ENCODE measurements at regions not wholly inside any gene's neighbourhood (a gene's known extent, or its start where the extent isn't known, plus 50 kb on each side); places are given as distances from the start of the nearest gene placed in this dataset.

DNA sequence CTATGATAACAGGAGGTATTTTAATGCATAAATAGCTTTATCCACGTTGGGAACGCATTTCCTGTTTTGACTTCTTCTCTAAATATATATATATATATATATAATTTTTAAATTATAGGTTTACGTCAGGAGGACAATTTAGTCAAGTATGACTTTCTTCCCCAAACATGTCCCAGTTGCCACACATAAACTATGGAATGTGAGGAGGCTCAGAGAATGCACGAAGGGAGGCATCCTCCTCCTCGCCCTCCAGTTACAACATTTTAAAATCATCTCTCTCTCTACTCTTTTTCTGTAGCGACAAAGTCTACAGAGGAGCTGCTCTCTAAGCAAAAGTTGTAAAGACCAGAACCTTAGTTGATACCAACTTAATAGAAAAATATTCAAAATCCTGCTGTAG lies 106.9 kb upstream of the LYZL1 start:
- DNase-seq = no peak

DNA sequence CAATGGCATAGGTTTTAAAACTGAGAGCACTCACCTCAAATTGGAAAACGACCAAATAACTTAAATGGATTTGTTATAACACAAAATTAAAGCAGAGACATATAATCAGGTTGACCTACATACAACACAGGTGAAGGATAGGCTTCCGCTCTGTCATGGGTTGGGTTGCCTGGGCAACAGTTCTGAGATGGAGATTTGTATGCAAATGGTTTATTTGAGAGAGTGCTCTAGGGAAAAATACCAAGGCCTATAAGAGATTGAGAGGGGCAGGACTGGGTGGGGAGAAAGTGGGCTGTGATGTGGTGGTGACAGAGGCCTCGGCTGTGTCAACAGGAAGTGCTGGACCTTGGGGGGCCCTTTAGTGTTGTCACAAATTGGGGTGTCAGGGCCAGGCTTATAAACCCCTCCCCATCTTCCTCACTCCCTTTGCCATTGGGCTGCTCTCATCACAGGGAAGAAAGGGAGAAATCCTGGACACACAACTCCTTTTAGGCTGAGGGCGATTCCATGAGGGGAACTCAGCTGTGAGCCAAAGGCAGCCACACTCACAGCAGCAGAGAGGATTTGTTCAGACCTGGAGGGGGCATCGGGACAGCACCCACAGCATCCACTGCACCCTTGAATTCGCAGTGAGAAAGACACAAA lies 105.4 kb upstream of the LYZL1 start:
- no peak for DNase-seq

DNA sequence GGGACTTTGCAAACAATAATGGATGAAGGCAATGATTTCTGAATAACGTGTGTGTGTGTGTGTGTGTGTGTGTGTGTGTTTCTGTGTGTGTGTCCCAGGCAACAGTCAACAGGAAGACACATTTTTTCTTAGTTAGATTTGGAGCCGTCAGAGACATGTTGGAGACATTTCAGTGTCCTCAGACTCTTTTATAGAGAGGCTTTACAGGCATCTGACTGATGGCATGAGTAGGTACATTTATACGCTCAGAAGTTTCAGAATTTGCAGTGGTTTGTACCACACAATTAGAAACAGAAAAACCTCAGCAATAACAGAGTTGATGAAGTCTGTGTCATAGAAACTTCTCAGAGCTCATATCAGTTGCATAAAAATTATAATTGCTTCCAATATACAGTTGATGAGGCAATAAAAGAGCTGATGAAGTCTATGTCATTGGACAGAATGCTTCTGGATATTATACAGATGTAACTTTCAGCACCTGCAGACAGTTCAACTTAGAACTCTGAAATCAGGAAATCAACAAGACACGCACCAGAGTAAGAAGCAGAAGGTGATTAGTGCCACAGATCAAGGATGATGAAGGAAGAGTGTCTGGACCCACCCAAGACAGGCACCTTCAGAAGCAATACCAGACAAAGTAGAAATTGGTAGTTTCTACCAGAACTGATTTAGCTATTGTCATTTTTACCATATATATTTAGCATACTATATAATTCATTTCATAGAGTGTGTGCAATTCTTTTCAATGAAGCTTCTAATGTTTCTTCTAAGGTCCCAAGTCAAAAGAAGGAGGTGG lies 104.5 kb upstream of the LYZL1 start:
- DNase-seq = no peak

DNA sequence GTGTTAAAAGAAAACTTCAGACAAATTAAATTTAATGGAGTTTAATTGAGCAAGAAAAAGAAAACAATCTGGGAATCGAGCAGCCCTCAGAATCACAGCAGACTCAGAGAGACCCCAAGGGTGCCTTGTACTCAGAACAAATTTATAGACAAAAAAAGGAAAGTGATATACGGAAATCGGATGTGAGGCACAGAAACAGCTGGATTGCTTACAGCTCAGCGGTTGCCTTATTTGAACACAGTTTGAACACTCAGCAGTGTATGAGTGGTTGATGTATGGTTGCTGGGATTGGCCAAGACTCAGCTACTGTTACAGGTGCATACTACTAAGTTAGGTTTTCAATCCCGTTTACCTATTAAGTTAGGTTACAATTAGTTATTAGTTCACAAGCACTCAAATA lies 103.8 kb upstream of the LYZL1 start:
- no peak for DNase-seq

DNA sequence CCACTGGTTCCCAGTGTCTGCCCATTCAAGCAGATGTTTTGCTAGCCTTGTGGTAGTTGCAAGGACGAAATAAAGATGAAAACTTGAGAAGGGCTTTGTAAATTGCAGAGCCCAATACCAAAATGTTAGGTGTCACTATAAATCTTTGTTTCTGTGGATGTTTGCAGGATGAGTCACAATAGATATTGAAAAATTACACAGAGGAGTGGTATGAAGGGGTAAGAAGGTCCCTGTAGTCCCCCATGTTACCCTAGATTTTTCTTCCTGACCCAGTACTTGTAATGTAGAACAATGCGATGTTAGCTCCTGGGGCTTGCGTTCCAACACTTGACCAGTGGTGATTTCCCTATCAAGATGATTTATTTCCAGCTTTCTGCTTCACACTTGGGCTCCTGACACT lies 102.6 kb upstream of the LYZL1 start:
- DNase-seq = no peak

DNA sequence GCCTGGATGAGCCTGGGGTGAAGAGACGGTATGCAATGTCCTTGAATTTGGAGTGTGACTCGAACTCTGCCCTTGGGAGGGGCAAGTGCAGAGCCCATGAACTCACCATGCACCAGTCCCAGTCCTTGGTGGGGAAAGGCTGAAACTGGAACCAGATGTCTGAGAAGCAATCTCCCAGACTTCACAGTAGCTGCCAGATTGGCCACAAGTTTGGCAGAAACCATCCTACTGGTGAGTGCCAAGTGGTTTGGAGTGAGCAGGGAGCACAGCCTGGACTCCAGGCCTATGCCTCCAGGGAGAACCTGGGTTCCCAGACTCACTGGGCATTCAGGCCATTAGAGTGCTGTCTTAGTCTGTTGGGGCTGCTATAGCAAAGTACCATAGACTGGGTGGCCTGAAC lies 99.6 kb upstream of the LYZL1 start:
- no peak for DNase-seq

DNA sequence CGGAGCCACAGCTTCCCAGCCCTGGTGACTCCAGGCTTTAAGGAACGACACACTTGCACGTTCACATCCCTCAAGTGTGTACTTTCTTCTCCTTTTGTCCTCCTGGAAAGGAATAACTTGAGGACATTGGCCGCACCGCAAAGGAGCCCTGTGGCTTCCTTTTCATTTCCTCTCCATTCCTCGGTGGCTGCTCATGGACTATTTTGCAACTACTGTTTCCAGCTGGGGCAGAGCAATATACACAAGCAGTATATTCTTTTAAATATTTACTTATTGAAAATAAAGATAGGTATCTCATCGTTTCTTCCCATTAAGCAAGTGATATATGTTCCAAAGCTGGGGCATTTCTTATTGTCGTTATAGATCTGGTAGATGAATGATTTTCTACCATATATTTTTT lies 97.2 kb upstream of the LYZL1 start:
- DNase-seq = no peak

DNA sequence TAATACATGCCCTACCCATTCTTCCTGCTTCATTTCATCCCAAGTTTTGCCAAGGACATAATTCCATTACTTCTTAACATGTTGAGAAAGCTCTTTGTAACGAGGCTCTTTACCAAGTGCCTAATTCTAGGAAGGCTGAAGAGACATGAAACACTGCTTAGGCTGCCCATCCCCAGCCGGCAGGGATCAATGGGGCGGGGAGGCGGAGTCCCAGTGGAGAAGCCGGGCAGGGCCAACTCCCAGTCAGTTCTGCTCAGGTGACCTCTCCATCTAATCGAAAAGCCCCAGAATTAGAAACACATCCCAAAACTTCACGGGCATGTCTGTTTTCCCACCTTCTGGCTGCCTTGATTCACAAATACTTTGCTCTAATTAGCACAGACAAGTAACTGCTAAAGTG lies 89.5 kb upstream of the LYZL1 start:
- DNase-seq = no peak

DNA sequence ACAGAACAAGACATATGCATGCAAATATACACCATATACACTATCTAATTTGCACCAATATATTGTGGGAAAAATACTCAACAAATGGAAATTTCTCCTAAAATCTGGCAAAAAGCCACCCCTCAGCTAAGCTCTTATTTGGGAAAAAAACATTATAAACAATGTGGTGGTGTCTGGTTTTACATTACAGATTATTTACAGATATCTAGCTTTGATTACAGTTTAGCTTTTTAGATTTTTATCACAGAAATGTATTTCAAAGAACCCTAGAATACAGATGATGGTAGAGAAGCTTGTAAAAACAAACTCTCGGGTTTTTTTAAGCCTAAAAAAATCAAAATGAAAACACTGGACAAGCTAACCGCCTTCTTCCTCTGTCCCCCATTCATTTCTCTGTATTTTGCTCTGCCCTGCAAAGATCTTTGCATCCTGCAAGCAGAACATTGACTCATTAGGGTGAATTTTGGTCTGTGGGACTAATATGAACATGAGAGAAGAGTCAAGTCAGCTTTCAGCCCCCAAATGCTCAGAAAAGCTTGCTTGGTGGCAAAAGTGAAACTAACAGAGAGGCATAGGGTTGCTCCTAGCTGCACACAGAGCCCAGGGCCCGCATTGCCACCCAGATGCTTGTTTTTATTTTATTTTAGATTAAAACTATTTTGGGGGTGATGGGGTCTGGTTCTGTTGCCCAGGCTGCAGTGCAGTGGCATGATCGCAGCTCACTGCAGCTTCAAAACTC lies 88.8 kb upstream of the LYZL1 start:
- no peak for DNase-seq

DNA sequence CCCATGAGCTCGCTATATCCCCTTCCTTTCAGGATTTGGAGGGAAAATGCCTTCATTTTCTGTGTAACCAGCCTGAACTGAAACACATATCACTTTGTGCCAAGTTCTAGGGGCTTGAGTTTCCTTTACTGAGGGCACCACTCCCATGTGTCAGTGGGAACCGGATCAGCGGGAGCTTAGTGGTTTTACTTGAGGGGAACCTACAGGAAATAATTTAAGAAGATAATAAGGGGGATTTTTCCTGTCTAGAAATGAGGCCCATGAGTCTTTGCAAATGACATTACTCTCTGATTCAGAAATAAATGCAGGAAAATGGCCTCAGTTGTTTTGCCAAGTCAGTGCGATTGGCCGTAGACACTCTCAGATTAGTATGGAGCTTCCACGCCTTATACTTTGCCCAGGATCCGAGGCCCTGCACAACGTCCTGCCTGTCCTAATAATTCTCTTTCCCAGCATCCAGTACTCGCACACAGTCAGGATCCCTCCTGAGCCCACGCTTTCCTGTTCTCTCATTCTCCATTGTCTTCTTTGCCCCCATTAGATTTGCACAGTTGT lies 86.4 kb upstream of the LYZL1 start:
- no peak for DNase-seq

DNA sequence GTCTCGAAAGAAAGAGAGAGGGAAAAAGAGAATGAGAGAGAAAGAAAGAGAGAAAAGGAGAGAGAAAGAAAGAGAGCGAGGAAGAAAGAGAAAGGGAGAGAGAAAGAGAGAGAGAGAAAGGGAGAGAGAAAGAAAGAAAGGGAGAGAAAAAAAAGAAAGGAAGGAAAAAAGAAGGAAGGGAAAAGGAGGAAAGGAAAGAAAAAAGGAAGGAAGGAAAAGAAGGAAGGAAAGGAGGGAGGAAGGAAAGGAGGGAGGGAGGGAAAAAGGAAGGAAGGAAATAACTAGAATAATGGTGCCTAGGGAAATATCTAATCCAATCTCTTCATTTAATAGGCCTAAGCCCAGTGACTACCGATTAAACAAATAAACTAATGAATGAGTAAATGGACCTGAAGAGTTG lies 85.4 kb upstream of the LYZL1 start:
- no peak for DNase-seq

DNA sequence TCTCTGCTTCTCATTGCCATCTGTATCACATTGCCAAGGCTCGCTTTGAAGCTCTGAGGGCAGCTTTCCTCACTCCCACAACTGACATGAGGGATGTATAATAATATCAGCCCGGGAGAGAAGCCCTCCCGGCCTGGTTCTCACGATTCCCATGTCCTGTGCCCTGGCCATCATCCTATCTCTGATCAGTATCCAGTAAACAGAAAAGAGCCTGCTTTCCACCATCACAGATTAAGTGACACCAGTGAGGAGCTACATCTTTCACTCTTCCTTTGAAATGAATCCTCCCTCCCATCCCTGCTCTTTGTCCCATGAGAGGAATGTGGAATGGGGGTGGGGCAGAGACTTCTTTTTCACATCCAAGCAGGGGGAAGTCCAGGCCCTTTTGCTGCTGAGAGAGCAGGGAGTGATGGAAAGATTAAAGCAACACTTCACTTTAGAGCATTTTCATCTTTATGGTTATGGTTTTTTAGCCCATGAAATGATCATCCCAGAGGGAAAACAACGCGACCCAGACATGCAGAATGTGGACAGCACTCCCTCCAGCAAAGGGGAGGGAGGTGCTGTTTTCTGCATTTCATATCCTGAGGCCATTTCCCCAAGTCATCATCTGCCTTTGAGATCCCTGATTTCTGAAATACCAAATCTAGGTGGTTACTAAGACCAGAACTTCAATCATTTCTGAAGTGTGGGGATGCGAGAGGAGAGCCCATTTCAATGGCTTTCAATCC lies 84.6 kb upstream of the LYZL1 start:
- DNase-seq = no peak

DNA sequence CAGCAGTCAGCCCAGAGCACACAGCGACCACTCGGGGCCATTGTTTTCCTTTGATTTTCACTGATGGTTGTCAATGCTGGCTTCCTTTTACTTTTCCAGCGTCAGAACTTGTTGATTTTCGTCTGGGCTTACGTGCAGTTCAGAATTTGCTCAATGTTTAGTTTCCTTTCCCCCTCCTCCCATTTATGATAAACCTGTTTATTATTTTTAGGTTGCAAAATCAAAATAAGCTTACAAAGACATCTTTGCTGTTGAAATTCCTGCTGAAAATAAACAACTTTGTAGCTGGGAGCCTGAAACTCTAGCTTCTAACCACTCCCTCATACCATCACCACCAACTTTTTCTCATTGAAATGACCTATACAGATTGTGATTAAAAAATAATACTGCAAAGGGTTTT lies 83.1 kb upstream of the LYZL1 start:
- DNase-seq = no peak

DNA sequence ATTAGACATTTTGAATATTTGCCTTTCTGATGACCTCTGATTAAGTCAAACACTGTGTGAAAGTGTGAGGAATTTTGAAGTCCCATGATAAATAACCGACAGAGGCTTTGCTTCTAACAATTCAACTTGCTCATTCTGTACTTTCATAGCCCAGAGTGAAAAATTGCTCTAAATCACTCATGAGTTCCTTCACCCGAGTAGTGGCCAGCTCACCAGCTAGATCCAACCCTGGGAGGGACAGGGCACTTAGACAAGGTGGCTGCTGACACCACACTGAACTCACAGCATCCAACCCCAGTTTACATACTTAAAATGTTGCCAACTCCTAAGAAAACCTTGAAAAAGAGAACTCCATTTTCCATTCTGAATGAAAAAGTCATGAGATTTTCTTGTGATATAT lies 80.0 kb upstream of the LYZL1 start:
- no peak for DNase-seq

DNA sequence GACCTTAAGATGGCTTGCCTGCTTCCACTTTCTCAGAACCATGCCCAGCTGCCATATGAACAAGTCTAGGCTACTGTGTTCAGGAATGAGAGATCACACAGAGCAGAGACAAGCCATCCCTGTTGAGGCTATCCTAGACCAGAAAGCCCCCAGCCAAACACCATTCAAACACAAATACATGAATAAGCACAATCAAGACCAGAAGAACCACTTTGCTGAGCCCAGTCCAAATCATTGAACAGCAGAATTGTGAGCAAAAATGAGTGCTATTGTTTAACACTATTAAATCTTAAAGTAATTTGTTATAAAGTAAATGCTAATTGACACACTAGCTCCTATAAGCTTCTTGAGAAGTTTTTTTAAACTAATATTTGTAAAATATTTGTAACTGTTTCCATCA lies 79.0 kb upstream of the LYZL1 start:
- DNase-seq = no peak

DNA sequence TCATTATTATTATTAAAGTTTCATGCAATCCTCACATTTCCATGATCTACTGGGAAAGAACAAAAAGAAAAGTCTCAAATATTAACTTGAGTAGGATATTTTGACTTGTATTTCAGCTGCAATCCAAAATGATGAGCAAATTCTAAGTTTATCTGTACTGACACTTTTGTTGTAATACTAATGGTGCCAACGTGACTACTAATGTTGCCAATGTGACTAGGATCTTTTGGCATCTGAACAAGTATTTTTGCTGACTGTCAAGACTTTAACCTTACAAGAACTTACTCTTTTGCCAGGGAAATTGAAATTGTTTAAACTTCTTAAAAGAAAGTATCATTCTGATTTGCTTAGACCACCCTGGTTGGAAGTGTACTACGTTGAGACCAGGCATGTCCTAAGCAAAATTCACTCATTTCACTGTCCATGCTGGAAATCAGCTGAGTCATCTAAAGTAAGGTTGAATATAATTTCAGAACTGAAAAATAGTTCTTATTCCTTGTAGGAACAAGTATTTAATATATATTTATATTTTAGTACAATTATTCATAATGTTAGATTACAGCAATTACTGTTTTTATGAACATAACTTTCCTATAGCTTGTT lies 78.5 kb upstream of the LYZL1 start:
- no peak for DNase-seq

DNA sequence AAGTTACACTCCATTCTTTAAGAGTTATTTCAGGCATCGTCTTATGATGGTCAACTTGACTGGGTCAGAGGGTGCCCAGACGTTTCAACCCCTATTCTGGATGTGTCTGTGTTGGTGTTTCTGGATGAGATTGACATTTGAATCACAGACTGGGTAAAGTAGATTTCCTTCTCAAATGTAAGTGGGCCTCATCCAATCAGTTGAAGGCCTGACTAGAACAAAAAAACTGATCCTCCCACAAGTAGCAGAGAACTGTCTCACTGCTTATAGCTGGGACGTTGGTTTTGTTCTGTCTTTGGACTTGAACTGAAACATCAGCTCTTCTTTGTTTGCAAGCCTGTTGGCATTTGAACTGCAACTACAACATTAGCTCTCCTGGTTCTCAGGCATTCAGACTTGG lies 76.3 kb upstream of the LYZL1 start:
- no peak for DNase-seq

DNA sequence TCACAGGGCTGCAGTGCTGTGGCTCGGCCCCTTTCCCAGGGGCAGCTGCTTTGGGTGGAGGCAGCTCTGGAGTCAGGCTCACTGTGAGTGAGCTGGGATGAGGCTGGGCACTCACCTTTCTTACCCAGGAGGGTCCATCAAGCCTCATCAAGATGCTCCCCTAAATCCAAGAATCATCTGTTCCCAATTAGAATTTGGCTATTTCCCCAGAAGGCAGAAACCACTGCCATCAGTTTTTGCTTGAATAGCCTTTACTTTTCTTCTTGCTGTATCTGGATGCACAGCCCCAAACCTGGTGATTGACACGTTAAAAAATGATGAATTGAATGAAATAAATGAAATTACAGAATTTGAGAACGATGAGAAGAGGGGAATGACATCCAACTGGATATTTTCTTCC lies 74.3 kb upstream of the LYZL1 start:
- DNase-seq = no peak

DNA sequence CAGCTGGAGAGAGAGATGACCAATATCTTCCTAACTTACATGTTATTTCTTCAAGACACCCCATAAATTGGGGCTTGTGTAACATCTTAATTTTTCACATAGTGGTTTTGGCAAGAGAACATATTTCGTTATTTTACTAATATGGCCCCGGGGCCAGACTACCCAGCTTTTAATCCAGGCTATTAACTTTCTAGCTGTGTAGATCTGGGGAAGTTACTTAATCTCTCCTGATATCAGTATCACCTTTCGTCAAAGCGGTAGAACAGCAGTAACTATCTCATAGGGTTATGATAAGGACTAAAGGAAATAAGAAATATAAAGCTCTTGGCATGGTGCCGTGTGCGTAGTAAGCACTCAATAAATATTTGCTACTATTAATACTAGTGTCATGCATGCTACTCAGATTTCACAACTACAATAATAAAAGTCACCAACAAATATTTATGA lies 71.6 kb upstream of the LYZL1 start:
- no peak for DNase-seq

DNA sequence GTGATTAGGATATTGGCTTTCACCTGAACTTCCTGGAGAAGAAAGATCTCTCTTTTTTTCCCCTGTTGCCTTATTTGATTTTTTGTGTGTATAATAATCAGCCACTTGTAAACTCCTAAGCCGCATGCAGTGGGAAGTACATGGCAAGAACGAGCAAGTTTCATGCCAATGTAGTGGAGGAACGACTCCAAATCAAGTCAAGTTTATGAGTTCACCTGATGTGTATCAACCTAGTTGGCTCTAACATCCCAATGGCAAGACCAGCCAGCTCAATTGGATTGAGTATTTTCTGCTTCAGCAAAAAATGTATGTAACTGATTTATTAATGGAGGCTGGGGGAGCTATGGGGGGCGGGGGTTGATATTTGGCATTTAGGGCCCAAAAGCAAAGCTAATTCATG lies 65.5 kb upstream of the LYZL1 start:
- DNase-seq = no peak

DNA sequence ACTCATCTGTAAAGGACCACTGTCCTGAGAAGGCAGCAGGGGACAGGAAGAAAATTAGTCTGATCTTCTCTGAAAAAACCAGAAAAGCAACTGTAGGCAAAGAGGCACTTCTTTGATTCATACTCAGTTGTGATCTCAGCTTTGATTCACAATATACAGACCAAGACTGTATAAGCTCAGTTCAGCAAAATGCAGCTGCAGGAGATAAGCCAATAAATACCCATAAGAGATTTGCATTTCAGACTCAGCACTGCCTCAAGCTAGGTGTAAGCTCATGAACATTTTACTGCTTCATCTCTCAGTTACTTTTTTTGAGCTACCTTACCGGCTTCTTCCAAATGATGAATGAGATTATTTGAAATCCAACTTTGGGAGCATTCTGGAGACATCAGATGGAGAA lies 64.2 kb upstream of the LYZL1 start:
- DNase-seq = no peak

DNA sequence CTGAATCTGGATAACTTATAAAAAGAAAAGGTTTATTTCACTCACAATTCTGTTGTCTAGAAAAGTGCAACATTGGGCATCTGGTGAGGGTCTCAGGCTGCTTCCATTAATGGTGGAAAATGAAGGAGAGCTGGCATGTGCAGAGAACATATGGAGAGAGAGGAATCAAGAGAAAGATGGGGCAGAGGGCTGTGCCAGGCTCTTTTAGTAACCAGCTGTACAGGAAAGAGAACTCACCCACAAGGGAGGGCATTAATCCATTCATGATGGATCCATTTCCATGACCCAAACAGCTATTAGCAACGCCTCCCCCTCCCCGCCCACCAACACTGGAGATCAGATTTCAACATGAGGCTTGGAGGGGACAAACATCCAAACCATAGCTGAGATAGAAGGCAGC lies 61.7 kb upstream of the LYZL1 start:
- no peak for DNase-seq

DNA sequence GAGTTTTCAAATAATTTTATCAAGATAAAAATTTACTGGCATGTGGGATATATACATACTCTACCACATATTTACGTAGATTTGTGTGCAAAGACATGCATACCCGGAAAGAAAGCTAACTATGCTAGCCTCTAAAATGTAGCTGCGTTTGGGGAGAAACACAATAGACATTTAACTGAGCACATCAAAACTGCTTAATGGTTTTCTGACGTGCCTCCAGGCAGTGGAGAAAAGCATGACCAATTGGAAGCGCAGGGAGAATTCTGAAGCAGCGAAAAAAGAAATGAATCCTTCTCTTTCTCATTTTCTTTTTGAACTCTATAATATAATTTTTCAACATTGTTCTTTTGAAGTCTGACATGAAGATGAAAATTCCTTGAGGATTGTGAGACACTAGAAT lies 60.3 kb upstream of the LYZL1 start:
- no peak for DNase-seq

All from T1000 (cell line).